Endothelial cell of umbilical vein (primary cell): ENCODE measurements at regions not wholly inside any gene's neighbourhood (a gene's known extent, or its start where the extent isn't known, plus 50 kb on each side); places are given as distances from the start of the nearest gene placed in this dataset.

ENCODE experiments used
- EZH2 ChIP-seq: IDR thresholded peaks from 2 replicates; pipeline ENCODE4 v1.6.1; 2012; ENCODE audit warnings: borderline replicate concordance, low read depth, mild to moderate bottlenecking, moderate library complexity, low read length, inconsistent platforms; ENCODE audit not compliant: severe bottlenecking
- FOS ChIP-seq: IDR thresholded peaks from 2 replicates; pipeline ENCODE4 v1.6.1; 2011; ENCODE audit warnings: mild to moderate bottlenecking, low read length, moderate library complexity, borderline replicate concordance; ENCODE audit not compliant: insufficient read depth
- GATA2 ChIP-seq: IDR thresholded peaks from 2 replicates; pipeline ENCODE4 v1.7.0; 2011; ENCODE audit warnings: low read depth, mild to moderate bottlenecking, moderate library complexity, mixed read lengths, low read length; ENCODE audit not compliant: insufficient read length, insufficient read depth
- MYC ChIP-seq: IDR thresholded peaks from one replicate; pipeline ENCODE4 v1.6.1; 2011; ENCODE audit warnings: mild to moderate bottlenecking, low read depth, low read length
- POLR2A ChIP-seq: IDR thresholded peaks from 2 replicates; pipeline ENCODE4 v1.6.1; 2012; ENCODE audit warnings: low read depth, mild to moderate bottlenecking, control low read depth, low read length
- POLR2AphosphoS5 ChIP-seq: IDR thresholded peaks from 2 replicates; pipeline ENCODE4 v1.6.1; 2012; ENCODE audit warnings: low read depth, mild to moderate bottlenecking, control low read depth, low read length, moderate library complexity; ENCODE audit not compliant: insufficient read depth
- TF ChIP-seq, protein P1 (sequence below), 2 donors: IDR thresholded peaks; 1 replicate in 1 of 2; 2 replicates in 1 of 2; pipeline ENCODE4 v1.5.1; 2011; ENCODE audit warnings: low read length in 2 of 2, mild to moderate bottlenecking in 2 of 2, moderate library complexity in 2 of 2, control low read depth in 1 of 2, inconsistent platforms in 1 of 2, low read depth in 1 of 2; ENCODE audit not compliant: insufficient read depth in 1 of 2; ENCODE audit errors: extremely low read depth in 1 of 2
- TF ChIP-seq, protein P2 (sequence below): IDR thresholded peaks from 2 replicates; pipeline ENCODE4 v1.6.1; 2011; ENCODE audit not compliant: insufficient read depth, insufficient read length

DNA sequence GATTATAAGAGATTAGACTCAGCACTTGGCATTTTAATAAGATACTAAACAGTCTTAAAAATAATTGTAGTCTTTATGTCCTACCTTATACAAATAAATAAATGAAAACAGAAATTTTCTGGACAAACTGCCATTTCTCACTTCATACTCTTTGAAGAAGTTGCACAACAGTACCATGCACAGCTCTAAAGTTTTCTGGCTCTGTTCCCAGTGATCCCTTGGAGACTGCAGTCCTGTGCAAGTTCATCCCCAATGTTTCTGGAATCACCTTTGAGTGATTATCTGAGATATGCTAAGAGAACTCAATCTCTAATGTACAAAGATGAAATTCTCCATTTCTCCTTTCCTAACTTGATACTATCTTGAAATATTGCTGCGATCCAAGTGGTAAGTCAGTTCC is 330.4 kb upstream of the EDIL3 start:
- TF ChIP-seq, protein P1, sequence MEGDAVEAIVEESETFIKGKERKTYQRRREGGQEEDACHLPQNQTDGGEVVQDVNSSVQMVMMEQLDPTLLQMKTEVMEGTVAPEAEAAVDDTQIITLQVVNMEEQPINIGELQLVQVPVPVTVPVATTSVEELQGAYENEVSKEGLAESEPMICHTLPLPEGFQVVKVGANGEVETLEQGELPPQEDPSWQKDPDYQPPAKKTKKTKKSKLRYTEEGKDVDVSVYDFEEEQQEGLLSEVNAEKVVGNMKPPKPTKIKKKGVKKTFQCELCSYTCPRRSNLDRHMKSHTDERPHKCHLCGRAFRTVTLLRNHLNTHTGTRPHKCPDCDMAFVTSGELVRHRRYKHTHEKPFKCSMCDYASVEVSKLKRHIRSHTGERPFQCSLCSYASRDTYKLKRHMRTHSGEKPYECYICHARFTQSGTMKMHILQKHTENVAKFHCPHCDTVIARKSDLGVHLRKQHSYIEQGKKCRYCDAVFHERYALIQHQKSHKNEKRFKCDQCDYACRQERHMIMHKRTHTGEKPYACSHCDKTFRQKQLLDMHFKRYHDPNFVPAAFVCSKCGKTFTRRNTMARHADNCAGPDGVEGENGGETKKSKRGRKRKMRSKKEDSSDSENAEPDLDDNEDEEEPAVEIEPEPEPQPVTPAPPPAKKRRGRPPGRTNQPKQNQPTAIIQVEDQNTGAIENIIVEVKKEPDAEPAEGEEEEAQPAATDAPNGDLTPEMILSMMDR (IDR thresholded peaks at IDR 0.05; ENCODE audit: extremely low read depth in 1 of 2, insufficient read depth in 1 of 2, low read depth in 1 of 2, low read length in 2 of 2) = no peak
- TF ChIP-seq POLR2AphosphoS5 (no peak), POLR2A (no peak), MYC (no peak), EZH2 (no peak), FOS (no peak), GATA2 (no peak)
- TF ChIP-seq, protein P2, sequence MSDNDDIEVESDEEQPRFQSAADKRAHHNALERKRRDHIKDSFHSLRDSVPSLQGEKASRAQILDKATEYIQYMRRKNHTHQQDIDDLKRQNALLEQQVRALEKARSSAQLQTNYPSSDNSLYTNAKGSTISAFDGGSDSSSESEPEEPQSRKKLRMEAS = no peak
